GM23248 (cell line): ENCODE measurements at regions not wholly inside any gene's neighbourhood (a gene's known extent, or its start where the extent isn't known, plus 50 kb on each side); places are given as distances from the start of the nearest gene placed in this dataset.

ENCODE experiments used
- EZH2 ChIP-seq: fragments of 200-600 bp; sonication (generic); IDR thresholded peaks from 2 replicates; pipeline ENCODE4 v1.6.1; 2018; ENCODE audit warnings: antibody characterized with exemption, mild to moderate bottlenecking; ENCODE audit not compliant: insufficient read depth, poor library complexity, severe bottlenecking
- EZH2phosphoT487 ChIP-seq: fragments of 200-600 bp; sonication (generic); IDR thresholded peaks from 2 replicates; pipeline ENCODE4 v1.6.1; 2018; ENCODE audit warnings: antibody characterized with exemption, moderate library complexity, mild to moderate bottlenecking, low read depth; ENCODE audit not compliant: insufficient read depth

- TF ChIP-seq EZH2phosphoT487 (no peak), EZH2 (no peak)
Observed at GRCh38 chr9:18154661-18155060, 319.3 kb upstream of the ADAMTSL1 start.
